GM21619 (cell line): ENCODE measurements at regions not wholly inside any gene's neighbourhood (a gene's known extent, or its start where the extent isn't known, plus 50 kb on each side); places are given as distances from the start of the nearest gene placed in this dataset.

Experiments used
- ATAC-seq: cut with Tn5 transposase; IDR thresholded peaks from one replicate; pipeline ENCODE4 v1.9.1; 2021; ENCODE audit not compliant: unreplicated experiment

- no peak for ATAC-seq
These were observed 518.5 kb downstream of the EPHA3 start for GRCh38 chr3:89625945-89626344.

- ATAC-seq, result no peak
These were observed 521.6 kb downstream of the EPHA3 start for GRCh38 chr3:89628856-89629670.

GRCh38 chr3:89635137-89635536 lies 527.7 kb downstream of the EPHA3 start:
- no peak for ATAC-seq

DNA sequence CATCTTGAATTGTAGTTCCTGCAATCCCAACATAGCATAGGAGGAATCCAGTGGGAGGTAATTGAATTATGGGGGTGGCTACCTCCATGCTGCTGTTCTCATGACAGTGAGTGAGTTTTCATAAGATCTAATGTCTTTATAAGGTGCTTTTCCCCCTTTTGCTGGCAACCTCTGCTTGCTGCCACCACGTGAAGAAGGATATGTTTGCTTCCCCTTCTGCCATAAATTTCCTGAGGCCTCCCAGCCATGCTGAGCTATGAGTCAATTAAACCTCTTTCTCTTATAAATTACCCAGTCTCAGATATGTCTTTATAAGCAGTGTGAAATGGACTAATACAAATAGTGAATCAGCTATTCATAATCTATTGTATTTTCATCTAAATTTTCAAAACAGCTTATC lies 537.3 kb downstream of the EPHA3 start:
- ATAC-seq, result no peak

GRCh38 chr3:89649431-89649830 lies 542.0 kb downstream of the EPHA3 start:
- no peak for ATAC-seq

GRCh38 chr3:89654031-89654430 lies 546.6 kb downstream of the EPHA3 start:
- no peak for ATAC-seq

DNA sequence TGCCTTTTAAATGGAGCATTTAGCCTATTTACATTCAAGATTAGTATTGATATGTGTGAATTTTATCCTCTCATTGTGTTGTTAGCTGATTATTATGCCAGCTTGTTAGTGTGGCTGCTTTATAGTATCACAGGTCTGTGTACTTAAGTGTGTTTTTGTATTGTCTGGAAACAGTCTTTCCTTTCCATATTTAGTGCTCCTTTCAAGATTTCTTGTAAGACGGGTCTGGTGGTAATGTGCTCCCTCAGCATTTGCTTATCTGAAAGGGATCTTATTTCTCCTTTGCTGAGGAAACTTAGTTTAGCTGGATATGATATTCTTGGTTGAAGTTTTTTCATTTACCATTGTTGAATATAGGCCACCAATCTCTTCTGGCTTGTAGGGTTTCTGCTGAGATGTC lies 549.0 kb downstream of the EPHA3 start:
- no peak for ATAC-seq

DNA sequence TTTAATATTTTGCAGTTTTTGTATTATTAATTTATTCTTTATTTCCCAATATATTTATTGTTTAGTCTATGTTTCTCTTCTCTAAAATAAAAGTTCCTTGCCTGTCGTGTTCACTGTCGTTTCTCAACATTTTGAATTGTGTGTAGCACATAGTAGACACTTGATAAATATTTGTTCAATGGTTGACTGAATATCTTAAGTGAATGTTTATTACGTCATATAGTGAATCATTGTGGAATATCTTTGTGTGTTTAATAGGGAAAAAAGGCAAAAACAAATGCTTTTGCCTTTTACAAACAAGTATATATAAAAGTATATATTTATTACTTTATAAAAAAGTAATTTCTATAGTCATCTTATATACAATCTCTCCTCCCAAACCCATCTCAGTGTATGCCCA lies 572.3 kb downstream of the EPHA3 start:
- ATAC-seq, result no peak

GRCh38 chr3:89682556-89682955 lies 575.1 kb downstream of the EPHA3 start:
- no peak for ATAC-seq

DNA sequence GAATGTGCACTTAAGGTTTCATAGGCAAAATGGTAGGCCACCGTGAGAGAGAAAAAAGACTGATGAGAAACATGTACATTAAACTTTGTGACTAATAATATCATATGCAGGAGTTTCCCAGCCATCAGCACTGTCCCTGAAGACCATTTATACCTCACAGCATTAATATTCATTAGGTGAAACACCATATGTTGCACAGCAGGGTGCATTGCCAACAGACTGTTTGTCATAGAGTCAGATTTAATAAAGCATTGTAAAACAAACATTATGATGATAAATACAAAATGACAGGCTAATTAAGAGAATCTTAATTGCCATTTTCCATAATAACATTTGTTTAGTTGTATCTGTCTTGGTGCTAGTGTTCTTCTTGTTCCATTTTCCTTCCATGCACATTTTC lies 578.3 kb downstream of the EPHA3 start:
- ATAC-seq, result no peak

- no peak for ATAC-seq
These were observed 583.2 kb downstream of the EPHA3 start for GRCh38 chr3:89690646-89691045.

GRCh38 chr3:89692601-89693000 lies 585.2 kb downstream of the EPHA3 start:
- no peak for ATAC-seq

- no peak for ATAC-seq
These were observed 590.0 kb downstream of the EPHA3 start for GRCh38 chr3:89697321-89697916.

GRCh38 chr3:89698208-89698830 lies 590.9 kb downstream of the EPHA3 start:
- no peak for ATAC-seq

- no peak for ATAC-seq
These were observed 591.8 kb downstream of the EPHA3 start for GRCh38 chr3:89699229-89699628.

DNA sequence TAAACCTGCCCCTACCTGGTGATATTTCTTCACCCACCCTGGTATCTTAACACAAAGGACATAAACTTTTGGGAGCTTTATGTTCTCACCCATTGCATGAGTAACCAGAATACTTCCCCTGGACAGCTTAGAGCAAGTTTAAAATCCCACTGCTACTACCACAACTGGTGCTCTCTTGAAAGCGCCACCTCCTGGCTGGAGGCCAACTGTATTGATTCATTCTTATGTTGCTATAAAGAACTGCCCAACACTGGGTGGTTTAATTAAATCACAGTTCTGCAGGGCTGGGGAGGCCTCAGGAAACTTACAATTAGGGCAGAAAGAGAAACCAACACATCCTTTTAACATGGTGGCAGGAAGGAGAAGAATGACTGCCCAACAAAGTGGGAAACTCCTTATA lies 592.4 kb downstream of the EPHA3 start:
- ATAC-seq, result no peak

DNA sequence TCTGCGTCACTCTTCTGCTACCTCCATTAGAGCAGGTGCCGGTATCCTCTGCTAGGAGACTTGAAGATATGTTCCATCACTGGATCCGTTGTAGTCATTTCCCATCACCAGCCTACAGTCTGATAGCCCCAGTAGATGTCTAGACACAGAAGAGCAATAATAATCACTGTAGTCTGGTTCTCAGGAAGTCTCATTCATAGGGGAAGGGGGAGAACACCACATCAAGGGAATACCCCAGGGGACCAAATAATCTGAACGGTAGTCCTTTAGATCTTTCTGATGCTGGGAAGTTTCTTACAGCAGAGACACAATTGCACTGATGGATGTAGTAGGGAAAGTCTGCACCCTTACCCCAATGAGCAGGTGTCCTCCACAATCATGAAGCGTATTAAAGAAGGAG lies 595.0 kb downstream of the EPHA3 start:
- no peak for ATAC-seq

- no peak for ATAC-seq
These were observed 605.8 kb downstream of the EPHA3 start for GRCh38 chr3:89713196-89713595.

- no peak for ATAC-seq
These were observed 606.8 kb downstream of the EPHA3 start for GRCh38 chr3:89714237-89714636.

DNA sequence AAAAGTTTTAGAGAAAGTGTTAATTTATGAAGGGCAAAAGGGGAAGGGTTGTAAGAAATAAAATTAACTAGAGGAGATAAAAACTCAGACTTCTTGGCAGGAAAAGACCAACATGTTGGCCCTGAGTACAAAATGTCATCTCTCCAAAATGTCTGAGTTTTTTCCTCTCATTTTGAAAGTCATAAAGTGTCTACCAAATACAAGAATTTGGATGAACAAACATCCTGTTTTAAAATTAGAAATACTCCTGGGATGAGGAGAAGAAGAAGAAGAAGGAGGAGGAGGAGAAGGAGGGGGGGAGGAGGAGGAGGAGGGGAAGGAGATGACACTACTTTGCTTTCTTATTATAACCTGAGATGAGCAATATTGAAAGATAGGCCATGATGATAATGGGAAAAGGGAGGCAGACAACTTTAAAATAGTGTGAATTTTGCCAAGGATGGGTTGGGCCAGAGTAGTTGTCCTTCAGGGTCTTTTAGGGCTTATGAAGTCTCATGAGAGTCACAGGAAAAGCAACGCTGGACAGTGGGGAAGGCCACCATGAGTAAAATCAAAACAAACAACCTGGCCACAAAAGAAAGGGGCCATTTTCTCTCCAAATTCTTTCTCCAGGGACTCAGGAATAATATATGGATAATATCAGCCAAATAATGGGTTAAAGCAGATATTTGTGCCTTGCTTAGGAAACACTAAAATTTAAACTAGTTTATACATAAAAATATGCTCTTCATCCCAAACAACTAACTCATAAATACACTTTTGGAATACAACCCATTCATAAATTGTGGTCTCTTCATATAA lies 632.9 kb downstream of the EPHA3 start:
- ATAC-seq, result no peak

GRCh38 chr3:89740881-89741177 lies 633.4 kb downstream of the EPHA3 start:
- no peak for ATAC-seq

GRCh38 chr3:89742546-89742945 lies 635.1 kb downstream of the EPHA3 start:
- no peak for ATAC-seq
